Caco-2 (cell line): ENCODE measurements at regions not wholly inside any gene's neighbourhood (a gene's known extent, or its start where the extent isn't known, plus 50 kb on each side); places are given as distances from the start of the nearest gene placed in this dataset.

Experiments
- BruUV-seq: library from RNA; stranded (reverse); fragments of 400-500 nt; replicated peaks from 2 replicates; lab custom pipeline; 2021; lab: Mats Ljungman, UMichigan
- CTCF ChIA-PET: fragments of 300-600 bp; sonication (Branson Sonifier 250); formaldehyde crosslinking; loops from one replicate; lab custom pipeline; 2022; ENCODE audit warnings: antibody characterized with exemption; lab: Charles Lee
- POLR2A ChIA-PET: fragments of 300-600 bp; sonication (Branson Sonifier 250); formaldehyde crosslinking; loops from one replicate; lab custom pipeline; 2022; ENCODE audit warnings: antibody characterized with exemption; lab: Charles Lee
- DNase-seq, 2 experiments: peaks; one replicate each; pipeline versions ENCODE4 v3.0.0 to v3.0.0-alpha.2; 2020 to 2022
- H3K27me3 ChIP-seq: replicated peaks from 2 replicates; pipeline ENCODE4 v1.6.0; 2011; ENCODE audit warnings: low read length; ENCODE audit not compliant: control insufficient read depth, insufficient read depth
- H3K36me3 ChIP-seq: 2 replicates; pipeline ENCODE4 v1.5.1; 2011; ENCODE audit warnings: low read length; ENCODE audit not compliant: control insufficient read depth, insufficient read depth
- H3K4me1 ChIP-seq: fragments of 250-450 bp; sonication (Bioruptor Pico); 2 replicates; pipeline ENCODE4 v1.5.1; 2020; ENCODE audit warnings: mild to moderate bottlenecking
- H3K4me3 ChIP-seq: 2 replicates; pipeline ENCODE4 v1.5.1; 2011; ENCODE audit warnings: low read depth, mild to moderate bottlenecking, control low read depth, low read length
- H3K9me3 ChIP-seq: fragments of 250-450 bp; sonication (Bioruptor Pico); 2 replicates; pipeline ENCODE4 v1.5.1; 2020; ENCODE audit warnings: mild to moderate bottlenecking, moderate library complexity
- H3K27ac Mint-ChIP-seq: one replicate; pipeline ENCODE4 v1.8.0; 2022; ENCODE audit warnings: mixed read lengths; ENCODE audit not compliant: unreplicated experiment
- H3K27me3 Mint-ChIP-seq: one replicate; pipeline ENCODE4 v1.8.0; 2022; ENCODE audit warnings: mixed read lengths; ENCODE audit not compliant: insufficient read depth, unreplicated experiment
- H3K36me3 Mint-ChIP-seq: one replicate; pipeline ENCODE4 v1.8.0; 2022; ENCODE audit warnings: mild to moderate bottlenecking, mixed read lengths; ENCODE audit not compliant: insufficient read depth, unreplicated experiment
- H3K4me1 Mint-ChIP-seq: one replicate; pipeline ENCODE4 v1.8.0; 2022; ENCODE audit warnings: low read depth, mixed read lengths; ENCODE audit not compliant: unreplicated experiment
- H3K4me3 Mint-ChIP-seq: one replicate; pipeline ENCODE4 v1.8.0; 2022; ENCODE audit warnings: mild to moderate bottlenecking, moderate library complexity, mixed read lengths; ENCODE audit not compliant: unreplicated experiment
- H3K9me3 Mint-ChIP-seq: one replicate; pipeline ENCODE4 v1.8.0; 2022; ENCODE audit warnings: mixed read lengths; ENCODE audit not compliant: unreplicated experiment
- CTCF ChIP-seq, 2 experiments: fragments of 200-600 bp in 1 of 2; IDR thresholded peaks; 1 replicate in 1 of 2; 2 replicates in 1 of 2; pipeline versions ENCODE4 v1.5.1 to v1.8.0; 2011 to 2022; ENCODE audit warnings: antibody characterized with exemption in 1 of 2, control low read depth in 1 of 2, inconsistent platforms in 1 of 2, low read depth in 1 of 2, low read length in 1 of 2, mild to moderate bottlenecking in 1 of 2, moderate library complexity in 1 of 2; ENCODE audit not compliant: insufficient read depth in 1 of 2, severe bottlenecking in 1 of 2, unreplicated experiment in 1 of 2
- intact Hi-C: fragments of 100-400 bp; cut with micrococcal nuclease; formaldehyde crosslinking; loops from one replicate; pipeline ENCODE4 v1.10.0; 2022; ENCODE audit not compliant: unreplicated experiment

GRCh38 chr4:114318309-114318708 is 280.3 kb upstream of the UGT8 start:
- no peaks in the 10 kb centered on the region for H3K9me3 Mint-ChIP-seq
- H3K27ac Mint-ChIP-seq = no peak overlapping the region

GRCh38 chr4:114320126-114320525 is 278.5 kb upstream of the UGT8 start:
- Mint-ChIP-seq H3K4me1 (no peaks in the 10 kb centered on the region), H3K36me3 (no peaks in the 10 kb centered on the region), H3K4me3 (no peak overlapping the region), H3K9me3 (no peaks in the 10 kb centered on the region), H3K27me3 (no peaks in the 10 kb centered on the region), H3K27ac (no peak overlapping the region)
- intact Hi-C loops = no loop called here
- BruUV-seq = no TSS peak
- no peak for DNase-seq
- H3K4me3 ChIP-seq = no peak overlapping the region
- no peaks in the 10 kb centered on the region for H3K36me3 ChIP-seq
- TF ChIP-seq CTCF (IDR thresholded peaks at IDR 0.05; ENCODE audit: insufficient read depth in 1 of 2, low read depth in 1 of 2, low read length in 1 of 2, severe bottlenecking in 1 of 2, unreplicated experiment in 1 of 2) = no peak
- ChIA-PET CTCF (no interaction called here), POLR2A (no interaction called here)
- no peaks in the 10 kb centered on the region for H3K27me3 ChIP-seq
- H3K9me3 ChIP-seq = no peaks in the 10 kb centered on the region
- H3K4me1 ChIP-seq = no peaks in the 10 kb centered on the region

More at GRCh38 chr4:114318309-114318708, 280.3 kb upstream of the UGT8 start:
- Histone ChIP-seq H3K4me3 (no peak overlapping the region), H3K36me3 (no peaks in the 10 kb centered on the region), H3K4me1 (no peaks in the 10 kb centered on the region), H3K27me3 (no peaks in the 10 kb centered on the region), H3K9me3 (no peaks in the 10 kb centered on the region)
- Mint-ChIP-seq H3K4me1 (no peaks in the 10 kb centered on the region), H3K27me3 (no peaks in the 10 kb centered on the region), H3K36me3 (no peaks in the 10 kb centered on the region), H3K4me3 (no peak overlapping the region)
- intact Hi-C loops = no loop called here
- POLR2A ChIA-PET = no interaction called here
- CTCF ChIA-PET = no interaction called here
- BruUV-seq = no TSS peak
- no peak for TF ChIP-seq CTCF (IDR thresholded peaks at IDR 0.05; ENCODE audit: insufficient read depth in 1 of 2, low read depth in 1 of 2, low read length in 1 of 2, severe bottlenecking in 1 of 2, unreplicated experiment in 1 of 2)
- no peak for DNase-seq

GRCh38 chr4:114321366-114321765 is 277.2 kb upstream of the UGT8 start:
- Mint-ChIP-seq H3K4me3 (no peak overlapping the region), H3K27me3 (no peaks in the 10 kb centered on the region), H3K4me1 (peaks cover 5% of the 10 kb centered on the region), H3K9me3 (no peaks in the 10 kb centered on the region), H3K36me3 (no peaks in the 10 kb centered on the region), H3K27ac (no peak overlapping the region)
- TF ChIP-seq CTCF (IDR thresholded peaks at IDR 0.05; ENCODE audit: insufficient read depth in 1 of 2, low read depth in 1 of 2, low read length in 1 of 2, severe bottlenecking in 1 of 2, unreplicated experiment in 1 of 2) = no peak
- Histone ChIP-seq H3K4me3 (no peak overlapping the region), H3K4me1 (no peaks in the 10 kb centered on the region), H3K36me3 (no peaks in the 10 kb centered on the region), H3K9me3 (no peaks in the 10 kb centered on the region), H3K27me3 (no peaks in the 10 kb centered on the region)
- CTCF ChIA-PET = no interaction called here
- no TSS peak for BruUV-seq
- POLR2A ChIA-PET = no interaction called here
- DNase-seq = no peak
- intact Hi-C loops = no loop called here
